GM13977 (cell line): ENCODE measurements at regions not wholly inside any gene's neighbourhood (a gene's known extent, or its start where the extent isn't known, plus 50 kb on each side); places are given as distances from the start of the nearest gene placed in this dataset.
"Not testable (repeated sequence)": the region's sequence is repeated elsewhere in the genome, so short reads cannot be mapped to it uniquely, and the experiment has no call there.

Source experiments
- DNase-seq: peaks from one replicate; pipeline ENCODE4 v3.0.0; 2012; ENCODE audit warnings: low spot score
- in situ Hi-C: fragments of 300-500 bp; cut with MboI; formaldehyde crosslinking; loops from one replicate; pipeline ENCODE4 v1.12.0; 2022; ENCODE audit warnings: low sequenced_read_pairs, low pct_unique_long_range_greater_than_20kb, mixed read lengths, inconsistent platforms; ENCODE audit not compliant: unreplicated experiment
- TF ChIP-seq, protein P1 (sequence below): IDR thresholded peaks from 2 replicates; pipeline ENCODE4 v1.5.1; 2012; ENCODE audit warnings: mild to moderate bottlenecking, control low read depth; ENCODE audit not compliant: insufficient read depth; ENCODE audit errors: extremely low read depth, missing control alignments

DNA sequence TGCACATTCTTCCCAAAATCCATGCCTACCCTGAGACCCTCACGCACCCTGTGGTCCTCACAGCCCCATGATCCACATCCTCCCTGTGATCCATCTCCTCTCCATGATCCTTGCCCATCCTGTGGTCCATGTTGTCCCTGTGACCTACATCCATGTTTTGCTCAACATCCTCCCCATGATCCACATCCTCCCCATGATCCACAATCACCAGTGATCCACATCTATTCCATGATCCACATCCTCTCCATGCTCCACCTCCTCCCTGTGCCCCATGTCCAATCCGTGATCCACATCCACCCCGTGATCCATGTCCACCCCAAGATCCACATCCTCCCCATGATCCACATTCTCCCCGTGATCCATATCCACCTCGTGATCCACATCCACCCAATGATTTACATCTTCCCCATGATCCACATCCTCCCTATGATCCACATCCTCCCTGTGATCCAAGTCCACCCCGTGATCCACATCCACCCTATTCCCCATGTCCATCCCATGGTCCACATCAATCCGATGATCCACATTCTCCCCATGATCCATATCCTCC lies 281.2 kb downstream of the MYCN start:
- no peak for DNase-seq
- TF ChIP-seq, protein P1, sequence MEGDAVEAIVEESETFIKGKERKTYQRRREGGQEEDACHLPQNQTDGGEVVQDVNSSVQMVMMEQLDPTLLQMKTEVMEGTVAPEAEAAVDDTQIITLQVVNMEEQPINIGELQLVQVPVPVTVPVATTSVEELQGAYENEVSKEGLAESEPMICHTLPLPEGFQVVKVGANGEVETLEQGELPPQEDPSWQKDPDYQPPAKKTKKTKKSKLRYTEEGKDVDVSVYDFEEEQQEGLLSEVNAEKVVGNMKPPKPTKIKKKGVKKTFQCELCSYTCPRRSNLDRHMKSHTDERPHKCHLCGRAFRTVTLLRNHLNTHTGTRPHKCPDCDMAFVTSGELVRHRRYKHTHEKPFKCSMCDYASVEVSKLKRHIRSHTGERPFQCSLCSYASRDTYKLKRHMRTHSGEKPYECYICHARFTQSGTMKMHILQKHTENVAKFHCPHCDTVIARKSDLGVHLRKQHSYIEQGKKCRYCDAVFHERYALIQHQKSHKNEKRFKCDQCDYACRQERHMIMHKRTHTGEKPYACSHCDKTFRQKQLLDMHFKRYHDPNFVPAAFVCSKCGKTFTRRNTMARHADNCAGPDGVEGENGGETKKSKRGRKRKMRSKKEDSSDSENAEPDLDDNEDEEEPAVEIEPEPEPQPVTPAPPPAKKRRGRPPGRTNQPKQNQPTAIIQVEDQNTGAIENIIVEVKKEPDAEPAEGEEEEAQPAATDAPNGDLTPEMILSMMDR = no peak
- in situ Hi-C loops = no loop called here

DNA sequence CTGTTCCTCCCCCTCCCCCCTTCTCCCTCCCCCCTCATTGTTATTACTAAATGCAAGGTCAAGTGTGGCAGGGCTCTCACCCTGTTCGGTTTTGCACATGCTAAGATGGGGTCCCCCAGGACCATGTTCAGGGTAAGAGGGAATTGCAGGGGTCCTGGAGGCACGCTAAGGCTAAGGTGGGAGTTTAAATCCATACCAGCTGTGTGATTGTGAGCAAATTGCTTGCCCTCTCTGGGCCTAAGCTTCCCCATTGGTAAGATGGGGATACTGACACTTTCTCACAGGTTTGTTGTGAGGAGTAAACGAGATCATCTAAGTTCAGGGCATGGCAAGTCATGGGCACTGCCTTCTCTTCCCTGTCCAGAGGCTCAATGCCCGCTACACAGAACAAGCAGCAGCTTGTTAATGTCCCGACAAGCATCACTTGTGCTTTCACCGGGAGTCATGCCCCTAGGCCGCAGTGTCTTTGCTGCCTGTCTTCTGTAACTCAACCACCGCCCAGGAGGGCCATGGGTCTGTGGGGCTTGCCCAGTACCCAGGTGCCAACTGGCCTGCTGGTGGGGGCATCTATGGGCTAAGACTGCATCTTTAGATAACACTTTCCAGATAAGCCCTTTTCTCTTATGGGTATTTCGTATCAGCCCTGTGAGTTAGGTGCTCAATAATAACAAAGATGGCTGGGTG lies 279.1 kb downstream of the MYCN start:
- TF ChIP-seq, protein P1 = no peak
- in situ Hi-C loops = no loop called here
- no peak for DNase-seq

DNA sequence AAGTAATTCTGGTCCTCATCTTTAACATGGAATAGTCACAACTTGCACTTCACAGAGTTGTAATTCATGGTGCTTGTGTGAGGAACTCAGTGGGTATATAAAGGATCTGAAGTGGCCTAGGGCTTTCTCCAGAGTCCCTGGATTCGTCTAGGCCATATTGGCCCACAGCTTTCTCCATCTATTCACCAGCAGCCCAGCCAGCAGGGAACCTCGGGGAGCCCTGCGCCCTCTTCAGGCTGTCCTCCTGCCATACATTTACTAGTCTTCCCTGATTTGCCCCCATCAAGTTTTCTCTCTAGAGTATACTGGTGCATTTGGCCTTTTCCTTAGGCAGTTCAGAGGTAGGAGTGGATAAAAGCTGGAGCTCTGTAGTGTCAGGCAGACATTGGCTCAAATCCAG lies 278.3 kb downstream of the MYCN start:
- DNase-seq = peak; percentile 39
- in situ Hi-C loops = no loop called here
- TF ChIP-seq, protein P1 = peak; percentile 42

DNA sequence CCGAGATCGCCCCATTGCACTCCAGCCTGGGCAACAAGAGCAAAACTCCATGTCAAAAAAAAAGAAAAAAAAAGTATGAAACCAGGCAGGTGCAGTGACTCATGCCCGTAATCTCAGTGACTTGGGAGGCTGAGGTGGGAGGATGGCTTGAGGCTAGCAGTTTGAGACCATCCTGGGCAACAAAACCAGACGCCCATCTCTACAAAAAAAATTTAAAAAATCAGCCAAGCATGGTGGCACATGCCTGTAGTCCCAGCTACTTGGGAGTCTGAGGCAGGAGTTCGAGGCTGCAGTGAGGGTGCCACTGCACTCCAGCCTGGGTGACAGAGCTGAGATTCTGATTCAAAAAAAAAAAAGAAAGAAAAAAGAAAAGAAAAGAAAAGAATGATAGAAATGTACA lies 277.8 kb downstream of the MYCN start:
- TF ChIP-seq, protein P1 = no peak
- in situ Hi-C loops = no loop called here

DNA sequence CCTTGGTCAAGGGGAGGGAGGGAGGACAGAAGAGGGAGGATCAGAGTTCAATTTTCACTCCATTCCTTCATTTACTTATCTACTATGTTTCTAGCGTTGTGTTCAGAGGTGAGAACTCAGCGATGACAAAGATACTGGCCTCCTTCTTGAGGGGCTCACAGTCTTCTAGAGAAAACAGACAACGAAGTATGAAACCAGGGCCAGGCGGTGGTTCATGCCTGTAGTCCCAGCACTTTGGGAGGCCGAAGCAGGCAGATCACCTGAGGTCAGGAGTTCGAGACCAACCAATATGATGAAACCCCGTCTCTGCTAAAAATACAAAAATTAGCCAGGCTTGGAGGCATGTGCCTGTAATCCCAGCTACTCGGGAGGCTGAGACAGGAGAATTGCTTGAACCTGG lies 277.4 kb downstream of the MYCN start:
- in situ Hi-C loops, DNase-seq: not testable (repeated sequence)

More for the DNA sequence above, 277.8 kb downstream of the MYCN start:
- no peak for DNase-seq

DNA sequence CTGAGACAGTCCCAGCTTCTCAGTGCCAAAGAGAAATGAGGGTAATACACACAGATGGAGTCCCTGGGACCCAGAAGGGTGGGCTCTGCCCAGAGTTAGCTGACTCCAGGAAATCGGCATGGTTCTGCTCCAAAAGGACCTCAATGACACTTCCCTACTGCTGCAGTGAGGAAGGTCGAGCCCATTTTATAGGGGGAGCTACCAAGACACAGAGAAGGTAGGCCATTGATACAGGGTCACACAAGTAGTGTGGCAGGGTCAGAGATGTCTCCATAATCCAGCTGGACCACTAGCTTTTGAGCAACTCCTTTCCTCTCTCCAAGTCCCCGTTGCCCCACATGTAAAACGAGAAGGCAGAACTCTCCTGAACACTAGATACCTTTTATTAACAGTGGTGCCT lies 276.9 kb downstream of the MYCN start:
- no peak for DNase-seq
- TF ChIP-seq, protein P1 = no peak
- in situ Hi-C loops = no loop called here

DNA sequence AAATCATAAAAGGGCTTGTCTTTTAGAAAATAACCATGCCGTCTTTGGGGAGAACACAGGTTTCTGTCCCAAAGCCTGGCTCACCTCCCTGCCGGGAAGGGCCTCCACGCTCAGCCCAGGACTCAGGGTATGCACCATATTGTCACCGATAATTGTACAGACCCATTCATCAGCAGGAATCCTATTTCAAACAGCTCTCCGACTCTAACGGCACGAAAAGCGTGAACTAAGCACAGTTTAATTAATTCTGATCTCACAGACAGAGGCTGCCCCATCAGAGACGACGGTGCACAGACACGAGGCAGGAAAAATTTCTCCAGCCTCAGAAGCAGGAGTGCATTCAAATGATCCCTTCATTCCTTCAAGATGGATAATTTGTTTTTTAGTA lies 276.2 kb downstream of the MYCN start:
- TF ChIP-seq, protein P1 = no peak
- in situ Hi-C loops = no loop called here
- DNase-seq = no peak
